T-helper 1 cell treated with Interleukin-12 subunit alpha and Interleukin-12 subunit beta and Interleukin-4 antibody, amounts not matched to agents 30 ng/mL and 1 ng/mL, for 36 hours (primary cell): ENCODE measurements at regions not wholly inside any gene's neighbourhood (a gene's known extent, or its start where the extent isn't known, plus 50 kb on each side); places are given as distances from the start of the nearest gene placed in this dataset.
"Not testable (repeated sequence)": the region's sequence is repeated elsewhere in the genome, so short reads cannot be mapped to it uniquely, and the experiment has no call there.

ENCODE experiments used
- intact Hi-C: fragments of 100-400 bp; cut with micrococcal nuclease; formaldehyde crosslinking; loops from one replicate; pipeline ENCODE4 v1.15.1; 2024

DNA sequence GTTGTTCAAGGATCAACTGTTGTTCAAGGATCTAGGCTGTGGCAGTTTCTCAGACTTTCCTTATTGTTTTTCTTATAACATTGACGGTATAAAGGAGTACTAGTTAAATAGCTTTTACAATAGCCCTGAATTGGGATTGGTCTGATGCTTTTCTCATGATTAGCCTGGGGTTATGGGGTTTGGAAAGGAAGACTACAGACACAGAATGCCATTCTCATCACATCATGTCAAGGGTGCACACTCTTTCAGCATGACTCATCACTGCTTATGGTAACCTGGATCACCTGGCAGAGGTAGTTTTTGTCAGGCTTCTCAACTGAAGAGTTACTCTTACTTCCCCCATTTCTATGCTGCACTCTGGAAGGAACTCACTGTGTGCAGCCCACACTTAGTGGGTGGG lies 194.2 kb upstream of the NPSR1 start:
- intact Hi-C loops, result no loop called here

DNA sequence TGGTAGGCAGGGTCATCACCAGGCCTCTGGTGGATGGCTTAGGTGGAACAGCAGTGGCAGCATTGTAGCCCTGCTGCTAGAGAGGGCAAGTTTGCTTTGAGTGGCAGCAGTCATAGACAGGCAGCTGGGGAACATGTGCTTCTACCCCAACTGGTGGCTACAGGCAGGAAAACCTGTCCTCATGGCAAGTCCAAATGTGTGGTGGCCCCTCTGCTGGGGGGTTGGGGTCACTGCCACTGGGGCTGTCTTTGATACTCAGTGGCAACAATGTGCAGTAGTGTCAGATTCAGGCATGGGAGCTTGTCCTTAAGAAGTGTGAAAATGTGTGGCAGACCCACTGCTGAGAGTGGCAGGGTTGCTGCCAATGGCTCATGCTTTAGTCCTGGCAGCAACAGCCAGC lies 186.2 kb upstream of the NPSR1 start:
- intact Hi-C loops, result no loop called here

DNA sequence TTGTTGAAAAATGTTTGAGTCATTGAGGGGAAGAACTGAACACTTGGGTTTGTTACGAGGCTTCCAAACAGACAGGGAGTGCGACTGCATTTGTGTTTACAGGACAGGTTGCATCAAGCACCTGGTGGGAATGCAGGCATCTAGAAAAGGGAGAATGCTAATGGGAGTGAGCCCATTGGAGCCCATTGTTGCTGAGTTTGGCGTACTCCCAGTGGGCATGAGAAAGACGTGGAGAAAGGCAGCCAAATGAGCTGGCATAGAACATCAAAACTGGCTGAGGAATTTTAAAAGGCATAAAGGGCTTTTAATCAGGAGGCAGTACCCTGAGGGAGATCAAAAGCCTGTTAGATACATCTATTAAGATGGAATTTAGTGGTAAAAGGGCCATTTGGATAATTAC lies 171.6 kb upstream of the NPSR1 start:
- intact Hi-C loops, result no loop called here

DNA sequence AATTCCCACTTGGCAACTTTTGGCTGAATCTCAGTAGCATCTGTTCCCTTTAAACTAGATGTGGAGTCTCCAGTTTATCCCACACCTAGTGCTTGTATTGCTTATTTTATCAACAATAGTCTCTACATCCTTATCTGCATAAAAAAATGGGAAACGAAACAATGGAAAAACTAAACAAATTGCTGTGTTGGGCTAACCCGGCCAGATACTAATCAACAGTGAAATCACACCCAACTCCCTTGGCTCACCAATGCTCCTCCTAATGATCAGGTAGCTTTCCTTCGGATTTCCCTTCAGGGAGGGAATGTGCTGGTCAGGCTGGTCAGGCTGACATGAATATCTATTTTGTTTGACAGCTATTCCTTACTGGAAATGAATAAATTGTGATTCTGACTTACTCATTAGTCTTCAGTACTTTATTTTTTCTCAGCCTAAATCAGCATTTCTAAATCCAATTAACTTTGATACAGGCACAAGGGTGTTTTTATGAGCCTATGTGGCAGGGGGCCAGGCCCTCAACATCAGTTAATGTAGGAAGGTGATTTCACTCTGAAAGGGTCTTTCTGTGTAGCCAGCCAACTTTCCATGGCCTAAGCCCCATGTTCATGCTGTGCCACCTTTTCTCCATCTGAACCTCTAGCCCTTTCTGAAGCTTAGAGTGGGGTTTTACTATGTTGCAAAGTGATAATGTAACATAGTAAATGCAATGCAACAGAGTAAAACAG lies 170.5 kb upstream of the NPSR1 start:
- intact Hi-C loops, result no loop called here

DNA sequence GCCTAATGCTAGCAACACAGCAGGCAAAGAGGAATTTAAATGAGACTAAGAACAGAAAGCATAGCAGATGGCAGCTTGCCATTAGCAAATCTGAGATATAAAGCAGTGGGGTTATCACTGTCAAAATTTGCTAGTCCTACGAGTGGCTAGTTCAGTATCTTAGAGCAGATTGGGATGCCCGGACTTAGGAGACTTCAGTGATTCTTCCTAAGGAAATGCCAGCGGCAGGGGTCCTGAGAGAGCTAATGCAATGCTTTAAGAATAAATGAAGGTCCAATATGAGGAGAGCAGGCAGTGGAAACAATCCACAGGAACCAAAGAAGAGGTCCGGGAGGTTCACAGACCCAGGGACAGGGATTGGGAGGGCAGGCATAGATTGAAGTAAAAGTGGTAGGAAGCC lies 169.3 kb upstream of the NPSR1 start:
- intact Hi-C loops, result no loop called here

DNA sequence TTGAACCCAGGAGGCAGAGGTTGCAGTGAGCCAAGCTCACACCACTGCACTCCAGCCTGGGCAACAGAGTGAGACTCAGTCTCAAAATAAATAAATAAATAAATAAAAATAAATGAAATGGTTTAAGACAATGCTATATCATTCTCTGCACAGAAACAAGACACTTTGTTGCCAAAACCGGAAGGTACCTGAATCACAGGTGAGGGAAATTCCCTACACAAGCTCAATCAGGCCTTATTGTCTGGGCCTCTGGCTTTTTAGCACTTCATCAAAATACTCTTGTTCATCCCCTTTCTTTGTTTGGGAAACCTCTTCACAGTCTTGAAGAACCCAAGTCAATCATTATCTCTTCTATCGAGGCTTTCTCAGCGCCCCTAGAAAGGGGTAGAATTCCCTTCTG lies 166.1 kb upstream of the NPSR1 start:
- intact Hi-C loops, result no loop called here

DNA sequence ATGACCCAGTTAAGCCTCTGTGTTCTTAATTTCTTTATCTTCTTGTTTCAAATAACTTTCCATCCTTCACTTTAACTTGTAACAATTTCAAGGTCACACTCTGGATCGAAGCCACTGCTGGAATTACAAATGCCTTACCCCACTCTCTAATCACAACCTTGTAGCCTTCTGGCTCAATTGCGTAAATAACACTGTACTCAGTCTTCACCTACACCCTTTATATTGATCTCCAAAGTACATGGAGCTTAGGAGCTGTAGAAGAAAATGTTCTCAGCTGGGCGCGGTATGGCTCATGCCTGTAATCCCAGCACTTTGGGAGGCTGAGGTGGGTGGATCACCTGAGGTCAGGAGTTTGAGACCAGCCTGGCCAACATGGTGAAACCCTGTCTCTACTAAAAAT lies 164.3 kb upstream of the NPSR1 start:
- intact Hi-C loops, result no loop called here

DNA sequence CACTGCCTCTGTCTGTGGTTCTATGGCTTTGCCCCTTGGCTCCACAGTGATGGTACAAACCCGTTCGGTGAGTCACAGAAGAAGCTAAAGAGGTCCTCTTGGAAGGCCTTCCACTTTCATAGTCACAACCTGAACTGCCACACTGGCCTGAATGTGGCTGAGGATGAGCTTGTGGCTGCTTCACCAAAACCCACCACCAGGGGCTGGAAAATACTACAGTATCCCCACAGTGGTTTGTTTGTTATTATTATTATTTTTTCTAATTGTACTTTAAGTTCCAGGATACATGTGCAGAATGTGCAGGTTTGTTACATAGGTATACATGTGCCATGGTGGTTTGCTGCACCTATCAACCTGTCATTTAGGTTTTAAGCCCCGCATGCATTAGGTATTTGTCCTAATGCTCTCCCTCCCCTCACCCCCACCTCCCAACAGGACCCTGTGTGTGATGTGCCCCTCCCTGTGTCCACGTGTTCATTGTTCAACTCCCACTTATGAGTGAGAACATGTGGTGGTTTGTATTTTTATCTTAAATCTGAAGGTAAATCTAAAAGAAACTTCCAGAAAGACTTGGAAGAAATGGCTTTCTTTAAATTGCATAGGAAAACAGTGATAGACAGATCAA lies 160.8 kb upstream of the NPSR1 start:
- intact Hi-C loops, result no loop called here

DNA sequence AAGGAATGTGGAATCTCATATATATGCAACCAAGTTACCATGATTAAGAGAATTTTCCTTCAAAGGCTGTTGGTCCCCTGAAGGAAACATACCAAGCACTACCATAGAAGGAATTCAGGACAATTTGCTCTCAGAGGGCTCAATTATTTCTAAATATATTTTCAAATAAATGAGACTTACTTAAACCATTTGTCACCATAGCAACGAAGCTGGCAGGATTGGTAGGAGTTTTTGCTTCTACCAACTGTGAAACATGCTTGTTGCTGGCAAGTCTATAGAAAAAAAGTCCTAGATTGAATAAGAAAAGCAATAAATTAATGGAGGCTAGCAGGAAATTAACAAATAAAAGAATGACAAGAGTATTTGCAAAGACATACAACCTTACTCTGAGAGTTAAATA lies 156.9 kb upstream of the NPSR1 start:
- intact Hi-C loops, result no loop called here

DNA sequence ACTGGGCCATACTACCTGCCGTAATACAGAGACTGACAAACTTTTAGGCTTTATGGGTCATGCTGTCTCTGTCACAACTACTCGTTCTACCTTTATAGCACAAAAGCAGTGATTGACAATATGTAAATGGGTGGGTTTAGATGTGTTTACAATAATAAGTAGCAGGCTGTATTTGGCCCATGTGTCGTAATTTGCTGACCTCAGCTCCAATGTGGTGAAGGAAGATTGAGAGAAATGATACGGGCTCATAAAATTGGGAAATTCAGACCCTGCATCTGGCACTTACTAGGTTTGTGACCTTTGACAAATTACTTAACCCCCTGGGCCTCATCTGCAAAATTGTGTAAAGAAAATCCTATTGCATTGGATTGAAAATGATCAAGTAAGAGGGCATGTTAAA lies 150.8 kb upstream of the NPSR1 start:
- intact Hi-C loops, result no loop called here

DNA sequence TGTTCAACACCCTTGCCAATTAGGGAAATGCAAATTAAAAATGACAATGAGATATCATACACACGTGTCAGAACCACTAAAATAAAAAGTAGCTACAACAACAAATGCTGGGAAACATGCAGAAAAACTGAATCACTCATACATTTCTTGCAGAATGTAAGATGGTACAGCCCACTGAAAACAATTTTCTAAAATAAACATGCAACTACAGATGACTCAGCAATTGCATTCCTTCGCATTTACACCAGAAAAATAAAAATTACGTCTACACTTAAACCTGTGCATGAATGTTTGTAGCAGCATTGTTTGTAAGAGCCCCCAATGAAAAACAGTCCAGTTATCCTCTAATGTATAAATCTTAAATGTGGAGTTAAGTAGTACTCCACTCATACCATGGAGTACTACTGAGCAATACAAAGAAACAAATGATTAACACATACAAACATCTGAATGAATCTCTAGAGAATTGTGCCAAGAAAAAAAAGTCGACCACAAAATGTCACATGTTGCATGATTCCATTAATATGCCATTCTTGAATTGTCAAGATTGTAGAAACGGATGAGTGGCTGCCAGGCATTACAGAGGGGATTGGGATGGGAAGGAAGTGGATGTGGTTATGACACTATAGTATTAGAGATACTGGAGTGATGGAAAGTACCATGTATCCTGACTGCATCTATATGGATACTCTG lies 134.6 kb upstream of the NPSR1 start:
- intact Hi-C loops, result no loop called here

DNA sequence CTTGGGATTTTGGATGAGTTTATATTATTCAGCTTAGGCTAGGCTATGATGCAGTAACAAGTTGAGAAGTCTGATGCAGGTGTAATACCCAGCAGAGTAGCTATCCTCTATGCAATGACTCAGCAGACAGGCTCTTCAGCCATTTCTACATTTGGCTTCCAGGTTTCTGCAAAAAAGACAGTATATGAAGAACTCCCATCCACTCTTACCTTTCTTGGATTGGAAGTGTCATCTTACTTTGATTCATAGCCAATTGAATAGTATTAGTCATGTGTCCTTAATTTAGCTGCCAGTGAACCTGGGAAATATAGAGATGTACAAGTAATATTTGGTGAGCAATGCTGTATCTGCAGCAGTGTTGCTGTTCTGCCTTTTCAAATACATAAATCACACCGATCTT lies 127.8 kb upstream of the NPSR1 start:
- intact Hi-C loops, result no loop called here

DNA sequence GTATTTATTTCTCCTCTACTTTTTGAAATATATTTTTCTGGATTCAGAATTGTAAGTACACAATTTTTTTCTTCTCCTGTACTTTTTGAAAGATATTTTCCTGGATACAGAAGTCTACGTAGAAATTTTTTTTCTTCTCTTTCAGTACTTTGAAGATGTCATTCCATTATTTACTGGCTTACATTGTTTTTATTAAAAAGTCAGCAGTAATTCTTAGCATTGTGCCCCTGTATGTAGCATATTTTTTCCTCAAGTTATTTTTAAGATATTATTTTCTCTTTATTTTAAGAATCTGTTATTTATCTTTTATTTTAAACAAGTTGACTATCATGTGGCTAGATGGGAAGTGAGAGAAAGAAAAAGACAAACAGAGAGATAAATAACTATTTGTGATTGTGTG lies 119.0 kb upstream of the NPSR1 start:
- intact Hi-C loops, result no loop called here

DNA sequence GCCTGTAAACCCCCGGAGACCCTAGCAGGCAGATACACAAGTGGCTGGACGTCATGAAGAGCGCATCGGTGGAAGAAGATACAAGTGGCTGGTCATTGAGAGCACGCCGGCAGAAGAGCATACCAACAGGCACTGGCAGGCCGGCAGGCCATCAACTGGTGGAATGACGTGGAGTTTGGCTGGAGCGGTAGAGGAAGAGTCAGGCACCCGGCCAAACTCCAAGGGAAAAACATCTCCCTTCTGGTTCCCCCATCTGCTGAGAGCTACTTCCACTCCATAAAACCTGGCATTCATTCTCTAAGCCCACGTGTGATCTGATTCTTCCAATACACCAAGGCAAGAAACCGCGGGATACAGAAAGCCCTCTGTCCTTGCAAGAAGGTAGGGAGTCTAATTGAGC lies 113.4 kb upstream of the NPSR1 start:
- intact Hi-C loops, result no loop called here

DNA sequence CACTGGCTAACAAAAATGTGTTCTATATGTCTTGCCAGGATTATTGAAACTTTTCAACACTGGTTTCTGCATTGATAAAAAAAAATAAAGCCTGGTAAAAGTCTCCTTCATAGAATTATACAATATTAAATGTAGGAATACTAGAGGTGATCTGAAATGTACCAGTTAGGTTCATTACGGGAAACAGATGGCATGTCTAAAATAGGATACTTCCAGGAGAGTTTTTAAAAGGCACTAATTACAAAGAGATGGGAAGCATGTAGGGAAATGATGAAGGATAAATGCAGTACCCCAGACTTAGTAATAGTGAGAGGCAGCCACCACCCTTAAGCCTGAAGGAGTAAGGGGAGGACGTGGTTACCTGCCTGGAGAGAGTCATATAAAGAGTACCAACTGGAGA lies 107.0 kb upstream of the NPSR1 start:
- intact Hi-C loops, result no loop called here

DNA sequence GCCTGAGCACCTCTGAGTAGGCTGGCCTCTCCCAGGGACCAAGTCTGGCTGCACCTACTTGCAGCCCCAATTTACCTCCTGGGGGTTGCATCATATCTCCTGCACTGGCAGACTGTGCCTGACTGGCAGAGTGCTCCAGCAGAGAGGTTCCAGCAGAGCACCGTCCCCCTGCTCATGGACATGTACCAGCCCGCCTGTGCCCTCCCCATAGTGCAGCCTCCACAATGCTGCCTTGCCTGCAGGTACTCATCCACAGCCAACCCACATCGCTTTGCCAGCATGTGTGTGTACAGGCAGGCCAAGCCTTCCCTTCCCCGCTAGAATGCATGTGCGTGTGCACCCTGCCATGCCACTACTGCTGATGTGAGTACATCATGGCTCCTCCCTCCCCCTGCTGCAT lies 105.5 kb upstream of the NPSR1 start:
- intact Hi-C loops, result no loop called here

DNA sequence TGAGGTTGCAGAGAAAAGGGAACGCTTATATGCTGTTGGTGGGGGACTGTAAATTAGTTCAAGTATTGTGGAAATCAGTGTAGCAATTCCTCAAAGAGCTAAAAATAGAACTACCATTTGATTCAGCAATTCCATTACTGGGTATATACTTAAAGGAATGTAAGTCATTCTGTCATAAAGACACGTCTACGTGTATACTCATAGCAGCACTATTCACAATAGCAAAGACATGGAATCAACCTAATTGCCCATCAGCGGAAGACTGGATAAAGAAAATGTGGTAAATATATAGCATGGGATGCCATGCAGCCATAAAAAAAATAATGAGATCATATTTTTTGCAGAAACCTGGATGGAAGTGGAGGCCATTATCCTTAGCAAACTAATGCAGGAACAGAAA lies 100.0 kb upstream of the NPSR1 start:
- intact Hi-C loops, result no loop called here

DNA sequence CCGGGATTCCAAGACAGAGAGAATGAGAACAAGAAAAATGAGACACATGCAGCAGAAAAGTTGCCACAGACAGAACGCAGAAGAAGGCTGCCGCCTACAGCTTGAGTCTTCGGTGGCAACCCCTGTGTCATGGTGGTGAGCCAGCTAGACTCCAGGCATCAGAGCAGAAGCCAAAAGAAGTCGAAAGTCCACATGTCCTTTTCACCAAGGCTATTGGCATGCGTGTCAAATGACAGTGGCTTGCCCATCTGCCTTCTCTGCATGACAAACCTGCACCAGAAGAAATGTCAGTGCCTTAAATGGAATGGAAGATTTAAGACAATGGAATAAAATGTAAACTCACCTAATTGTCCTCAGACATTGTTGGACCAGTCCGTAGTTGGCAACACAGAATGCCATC lies 93.9 kb upstream of the NPSR1 start:
- intact Hi-C loops, result no loop called here

DNA sequence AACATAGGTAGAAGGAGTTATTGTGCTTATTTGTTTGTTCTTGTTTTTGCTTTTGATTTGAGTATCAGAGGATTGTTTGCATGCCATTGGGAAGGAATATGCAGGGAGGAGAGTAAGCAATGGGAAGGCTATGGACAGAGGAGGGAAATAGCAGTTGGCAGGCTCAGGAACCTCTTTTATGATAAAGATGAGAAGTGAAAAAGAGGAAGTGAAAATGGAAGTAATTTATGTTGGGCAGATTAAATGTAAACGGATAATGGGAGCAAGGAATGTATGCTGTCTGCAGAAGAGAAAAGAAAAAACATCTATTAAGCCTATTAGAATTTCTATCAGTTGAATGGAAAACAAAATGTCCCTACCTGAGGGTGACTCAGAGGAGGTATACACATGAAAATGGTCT lies 90.1 kb upstream of the NPSR1 start:
- intact Hi-C loops, result no loop called here

DNA sequence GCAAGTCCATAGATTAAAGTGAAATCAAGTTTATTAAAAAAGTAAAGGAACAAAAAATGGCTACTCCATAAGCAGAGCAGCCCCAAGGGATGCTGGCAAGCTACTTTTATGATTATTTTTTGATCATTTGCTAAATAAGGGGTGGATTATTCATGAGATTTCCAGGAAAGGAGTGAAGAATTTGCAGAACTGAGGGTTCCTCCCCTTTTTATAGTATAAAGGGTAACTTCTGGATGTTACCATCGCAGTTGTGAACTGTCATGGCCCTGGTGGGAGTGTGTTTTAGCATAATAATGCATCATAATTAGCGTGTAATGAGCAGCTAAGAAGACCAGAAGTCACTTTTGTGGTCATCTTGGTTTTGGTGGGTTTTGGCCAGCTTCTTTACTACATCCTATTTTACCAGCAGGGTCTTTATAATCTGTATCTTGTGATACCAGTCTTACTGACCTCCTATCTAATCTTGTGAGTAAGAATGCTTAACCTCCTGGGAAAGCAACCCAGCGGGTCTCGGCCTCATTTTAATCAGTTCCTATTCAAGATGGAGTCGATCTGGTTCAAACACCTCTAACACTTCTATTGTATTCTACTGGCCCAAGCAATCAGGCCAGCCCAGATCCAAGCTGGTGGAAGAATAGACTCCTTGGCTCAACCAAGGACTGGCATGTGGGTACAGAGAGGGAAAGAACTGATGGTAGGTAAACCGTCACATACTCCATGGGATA lies 87.9 kb upstream of the NPSR1 start:
- intact Hi-C loops, result no loop called here

DNA sequence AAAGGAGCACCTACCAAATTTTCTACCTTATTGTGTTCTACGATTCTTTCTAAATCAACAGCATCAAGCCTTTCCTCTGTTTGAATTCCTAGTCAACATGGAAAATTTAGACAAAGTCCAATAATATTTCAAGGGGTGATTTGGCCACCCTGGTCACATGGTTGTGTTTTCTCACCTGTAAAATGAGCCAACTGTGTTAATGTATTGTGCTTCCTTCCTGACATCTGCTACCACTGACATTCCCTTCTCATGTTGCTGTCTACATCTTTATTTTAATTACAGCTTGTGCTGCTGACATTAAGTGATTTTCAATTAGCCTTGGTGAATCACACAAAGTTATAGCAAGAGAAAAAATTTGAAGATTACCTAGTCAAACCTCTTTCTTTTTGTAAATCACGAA lies 83.0 kb upstream of the NPSR1 start:
- intact Hi-C loops, result no loop called here

DNA sequence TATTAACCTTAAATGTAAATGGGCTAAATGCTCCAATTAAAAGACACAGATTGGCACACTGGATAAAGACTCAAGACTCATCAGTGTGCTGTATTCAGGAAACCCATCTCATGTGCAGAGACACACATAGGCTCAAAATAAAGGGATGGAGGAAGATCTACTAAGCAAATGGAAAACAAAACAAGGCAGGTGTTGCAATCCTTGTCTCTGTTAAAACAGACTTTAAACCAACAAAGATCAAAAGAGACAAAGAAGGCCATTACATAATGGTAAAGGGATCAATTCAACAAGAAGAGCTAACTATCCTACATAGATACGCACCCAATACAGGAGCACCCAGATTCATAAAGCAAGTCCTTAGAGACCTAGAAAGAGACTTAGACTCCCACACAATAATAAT lies 80.1 kb upstream of the NPSR1 start:
- intact Hi-C loops, result not testable (repeated sequence)
